DMS153 treated with DMSO at 0.1 percent for 48 hours (cell line): ENCODE measurements at regions not wholly inside any gene's neighbourhood (a gene's known extent, or its start where the extent isn't known, plus 50 kb on each side); places are given as distances from the start of the nearest gene placed in this dataset.

Experiments used
- DNase-seq: peaks from one replicate; lab custom pipeline; 2025; ENCODE audit not compliant: unreplicated experiment; lab: John Stamatoyannopoulos, UW

GRCh38 chr2:150166313-150167051, 321.0 kb downstream of the RND3 start:
- DNase-seq: no peak

GRCh38 chr2:150165988-150166312, 321.5 kb downstream of the RND3 start:
- DNase-seq: no peak

GRCh38 chr2:150165442-150165841, 322.0 kb downstream of the RND3 start:
- no peak for DNase-seq

DNA sequence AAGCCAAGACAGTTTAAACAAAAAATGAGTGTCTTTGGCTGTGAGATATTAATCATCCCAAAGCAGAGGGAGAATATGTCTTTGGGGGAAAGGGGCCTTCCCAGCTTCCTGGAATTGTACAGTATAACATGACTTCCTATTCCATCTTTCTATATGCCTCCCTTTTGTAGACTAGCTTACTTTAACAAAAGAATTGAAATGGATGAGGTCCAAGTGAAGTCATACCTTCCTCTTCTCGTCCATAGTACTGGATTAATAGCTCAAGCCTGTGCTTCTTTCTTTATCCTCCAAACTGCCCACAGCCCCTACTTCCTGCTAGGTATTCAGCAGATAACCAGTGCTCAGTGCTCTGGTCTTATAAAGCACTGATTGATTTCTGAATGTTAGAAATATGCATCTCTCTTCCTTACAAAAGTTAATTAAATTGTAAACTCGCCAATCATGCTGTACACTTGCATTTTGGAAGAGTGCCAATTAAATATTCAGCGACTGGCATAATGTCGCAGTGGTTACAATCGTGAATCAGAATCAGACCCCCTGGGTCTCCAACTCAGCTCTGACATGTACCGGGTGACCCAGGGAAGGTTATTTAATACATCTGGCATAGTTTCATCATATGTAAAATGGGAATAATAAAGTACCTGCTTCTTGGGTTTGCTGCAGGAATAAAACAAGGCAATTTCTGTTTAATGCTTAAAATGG, 325.1 kb downstream of the RND3 start:
- no peak for DNase-seq

DNA sequence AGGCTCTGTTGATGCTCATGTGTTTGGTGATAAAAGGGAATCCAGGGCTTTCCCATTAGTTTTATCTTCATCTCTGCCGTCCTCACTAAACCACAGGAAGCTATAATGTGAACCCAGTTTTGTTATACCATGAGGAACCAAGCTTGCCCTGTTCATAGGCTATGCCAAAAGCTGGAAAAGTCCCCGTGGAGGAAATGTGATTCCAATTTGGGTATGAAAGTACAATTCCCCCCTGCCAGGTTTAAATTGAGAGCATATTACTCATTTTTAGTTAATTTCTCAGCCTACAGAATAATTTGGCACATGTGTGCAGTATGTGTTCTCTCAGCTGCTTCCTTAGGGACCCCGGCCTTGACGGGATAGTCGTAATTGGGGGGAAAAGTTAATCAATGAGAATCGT, 327.4 kb downstream of the RND3 start:
- no peak for DNase-seq

- no peak for DNase-seq
Observed at GRCh38 chr2:150159300-150159699, 328.2 kb downstream of the RND3 start.

DNA sequence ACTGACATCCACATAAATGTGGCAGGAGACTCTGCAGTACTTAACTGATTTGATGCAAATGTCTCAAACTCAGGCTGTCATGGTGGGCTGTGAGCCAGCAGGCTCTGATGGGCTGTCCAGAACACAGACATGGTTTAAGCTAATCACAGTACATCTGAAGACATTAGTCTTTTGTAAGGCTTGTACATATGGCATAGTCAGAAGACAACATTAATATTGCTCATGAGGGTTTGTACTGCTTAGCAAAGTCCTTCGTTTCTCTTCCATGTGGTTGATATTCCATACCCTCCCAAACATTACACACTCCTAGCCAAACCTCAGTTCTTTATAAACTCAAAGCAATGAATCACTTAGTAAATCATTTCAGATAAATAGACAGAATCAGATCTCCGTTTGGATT, 330.6 kb downstream of the RND3 start:
- no peak for DNase-seq

- no peak for DNase-seq
Observed at GRCh38 chr2:150156415-150156814, 331.1 kb downstream of the RND3 start.

- DNase-seq: no peak
Observed at GRCh38 chr2:150154308-150154797, 333.1 kb downstream of the RND3 start.

DNA sequence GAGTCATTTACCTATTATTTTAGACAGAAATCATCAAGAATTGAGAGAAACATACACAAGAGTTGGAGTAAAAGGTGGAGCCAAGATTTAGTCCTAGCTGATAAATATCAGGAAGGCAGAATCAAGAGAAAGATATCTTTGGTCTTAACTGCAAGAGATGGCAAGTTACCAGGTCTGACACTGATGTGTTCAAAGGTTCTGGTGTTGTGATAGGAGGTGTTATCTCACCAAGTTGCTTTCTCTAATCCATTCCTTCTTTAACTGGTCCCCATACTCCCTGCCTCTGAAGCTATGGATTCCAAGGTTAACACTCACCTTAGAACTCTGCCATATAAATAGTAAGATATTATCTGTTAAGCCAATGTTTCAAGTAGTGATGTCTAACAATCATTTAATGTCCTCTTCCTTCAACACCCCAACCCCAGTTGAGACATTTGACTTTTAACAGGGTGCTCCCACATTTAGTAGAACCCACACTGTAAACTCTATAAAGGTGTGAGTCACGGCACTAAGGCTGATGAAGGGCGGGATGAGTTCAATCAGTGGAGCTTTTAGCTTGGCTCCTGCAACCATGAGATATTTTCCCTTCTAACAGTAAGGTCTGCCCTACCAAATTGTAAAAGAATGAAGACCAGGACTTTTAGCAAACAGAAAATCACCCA, 333.7 kb downstream of the RND3 start:
- no peak for DNase-seq

DNA sequence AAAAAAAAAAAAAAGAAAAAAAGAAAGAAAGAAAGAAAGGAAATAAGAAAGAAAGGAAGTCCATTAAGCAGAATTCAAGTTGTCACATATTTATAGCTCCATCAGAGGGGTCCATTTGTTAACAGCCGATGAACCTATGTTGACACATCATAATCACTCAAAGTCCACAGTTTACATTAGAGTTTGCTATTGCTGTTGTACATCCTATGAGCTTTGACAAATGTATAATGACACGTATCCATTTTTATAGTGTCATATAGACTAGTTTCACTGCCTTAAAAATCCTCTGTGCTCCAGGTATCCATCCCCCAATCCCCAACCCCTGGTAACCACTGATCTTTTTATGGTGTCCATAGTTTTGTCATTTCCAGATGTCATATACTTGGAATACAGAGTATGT, 335.2 kb downstream of the RND3 start:
- no peak for DNase-seq

DNA sequence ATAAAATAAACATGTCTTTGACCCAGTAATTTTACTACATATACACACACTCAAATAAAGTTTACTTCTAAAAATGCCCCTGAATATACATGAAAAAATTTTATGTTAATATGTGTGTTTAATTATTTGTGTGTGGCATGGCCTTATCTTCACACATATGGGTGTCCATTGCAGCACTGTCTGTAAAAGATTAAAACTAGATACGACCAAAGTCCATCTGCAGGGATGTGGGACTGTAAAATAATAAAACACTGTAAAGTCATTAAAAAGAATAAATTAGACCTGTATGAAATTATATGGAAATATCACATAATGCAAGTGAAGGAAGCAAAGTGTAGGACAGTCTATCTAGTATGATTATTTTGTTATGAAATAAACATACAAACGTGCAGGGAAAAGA, 337.3 kb downstream of the RND3 start:
- no peak for DNase-seq

DNA sequence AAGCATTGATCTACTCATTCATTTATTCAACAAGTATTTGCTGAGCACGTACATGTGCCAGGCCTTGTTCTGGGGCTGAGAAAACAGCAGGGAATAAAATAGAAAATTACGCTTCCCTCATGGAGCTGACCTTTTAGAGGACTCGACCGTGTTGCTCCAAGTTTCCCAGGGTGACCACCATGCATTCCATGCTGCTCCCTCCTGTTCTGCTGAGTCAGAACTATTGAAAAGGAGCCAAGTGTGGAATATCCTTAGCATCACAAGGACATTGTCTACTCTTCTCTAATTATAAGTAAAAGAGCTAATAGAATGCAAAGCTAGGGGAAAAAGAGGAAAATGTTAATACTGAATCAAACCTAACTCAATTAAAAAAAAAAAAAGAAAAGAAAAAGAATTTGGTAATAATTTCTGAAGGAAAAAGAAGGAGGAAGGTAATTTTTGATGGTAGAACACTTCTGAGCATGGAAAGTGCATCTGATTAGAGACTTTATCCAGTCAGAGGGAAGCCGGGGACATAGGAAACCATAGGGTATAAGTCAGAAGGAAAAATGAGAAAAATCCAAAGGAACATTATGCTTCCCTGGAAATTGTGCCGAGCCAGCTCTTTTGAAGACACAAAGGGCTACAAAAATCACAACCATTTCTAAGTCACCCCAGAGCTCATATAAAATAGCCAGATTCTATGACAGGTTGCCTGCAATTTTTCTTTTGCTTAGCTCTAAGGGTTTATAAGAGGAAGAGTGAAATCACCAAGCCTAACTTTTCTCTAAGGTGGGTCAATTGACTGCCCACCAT, 339.4 kb downstream of the RND3 start:
- no peak for DNase-seq

DNA sequence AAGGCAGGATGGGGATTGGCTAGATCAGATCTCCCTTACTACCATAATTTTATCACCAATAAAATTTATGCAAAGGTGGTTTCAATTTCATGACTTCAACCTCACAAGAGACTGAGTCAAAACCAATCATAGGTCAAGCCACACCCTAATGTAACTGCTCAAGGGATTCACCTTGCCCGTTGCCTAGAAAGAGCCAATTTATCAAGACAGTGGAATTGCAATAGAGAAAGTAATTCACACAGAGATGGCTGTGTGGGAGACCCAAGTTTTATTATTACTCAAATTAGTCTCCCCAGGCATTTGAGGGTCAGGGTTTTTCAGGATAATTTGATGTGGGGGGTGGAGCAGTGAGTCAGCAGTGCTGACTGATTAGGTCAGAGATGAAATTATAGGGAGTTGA, 340.6 kb downstream of the RND3 start:
- no peak for DNase-seq

DNA sequence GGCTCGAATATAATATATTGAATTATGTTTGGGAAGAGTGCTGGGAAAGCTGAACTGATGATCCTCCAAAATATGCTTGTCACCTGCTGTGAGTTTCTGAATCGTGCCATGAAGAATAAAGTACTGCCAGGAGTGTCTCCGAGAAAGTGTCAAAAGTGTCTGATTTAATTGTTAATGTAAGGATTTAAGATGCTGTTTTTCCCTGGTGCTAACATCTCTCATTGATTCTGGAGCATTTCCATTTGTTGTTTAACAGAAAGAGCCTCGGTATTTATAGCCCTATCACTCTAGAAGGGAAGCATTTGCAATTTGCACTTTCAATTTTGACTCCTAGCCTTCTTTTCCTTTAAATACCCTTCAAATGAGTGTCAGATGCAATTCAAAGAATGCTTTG, 342.2 kb downstream of the RND3 start:
- DNase-seq: no peak

DNA sequence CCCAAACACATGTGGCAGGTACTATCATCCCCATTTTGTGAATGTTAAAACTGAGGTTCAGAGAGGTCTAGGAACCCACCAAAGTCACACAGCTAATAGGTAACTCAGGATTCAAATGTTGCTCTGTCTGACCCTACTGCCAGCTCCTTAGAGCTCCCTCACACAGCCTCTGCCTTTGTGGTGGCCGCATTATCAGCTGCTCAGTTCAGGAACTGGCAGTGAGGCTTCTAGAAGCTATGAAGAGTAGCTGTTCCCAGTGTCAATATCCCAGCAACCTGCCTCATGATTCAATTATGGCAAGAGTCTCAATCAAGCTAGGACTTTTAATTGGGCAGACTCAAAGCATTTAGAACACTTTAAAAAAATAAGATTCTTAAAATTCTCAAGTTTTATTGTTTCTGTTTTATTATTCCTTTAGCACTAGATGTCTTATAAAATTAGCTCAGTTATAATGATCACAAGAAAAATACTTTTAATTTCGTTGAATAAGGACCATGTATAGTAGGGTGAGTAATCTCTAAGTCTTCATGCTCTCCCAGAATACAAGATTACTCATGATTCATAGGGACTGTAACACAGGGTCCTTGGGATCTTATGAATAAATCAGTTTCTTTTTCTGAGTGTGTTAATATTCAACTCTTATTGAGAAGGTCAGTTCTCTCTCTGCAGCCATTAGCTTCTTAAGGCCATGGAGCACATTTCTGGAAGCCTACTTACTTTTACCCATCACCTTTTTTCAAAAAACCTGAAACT, 342.7 kb downstream of the RND3 start:
- no peak for DNase-seq

DNA sequence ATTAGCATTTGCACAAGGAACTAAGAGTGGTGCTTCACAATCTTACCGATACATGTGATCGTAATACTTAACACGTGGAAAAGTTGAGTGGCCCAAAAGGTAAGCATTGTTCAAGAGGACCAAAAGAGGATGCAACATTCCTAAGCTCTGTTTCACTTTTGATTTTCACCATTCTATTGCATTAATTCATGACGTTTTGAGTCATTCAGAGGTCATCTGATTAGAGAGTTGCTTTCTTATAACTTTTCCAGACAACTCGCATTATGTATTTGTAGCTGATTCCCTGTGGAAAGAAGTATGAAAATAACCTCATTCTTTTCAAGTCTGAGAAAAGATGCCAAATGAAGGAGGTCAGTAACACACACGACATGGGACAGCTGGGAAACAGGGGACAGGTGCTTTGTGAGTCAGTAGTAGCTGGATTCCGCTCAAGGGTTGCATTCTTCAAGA, 344.4 kb downstream of the RND3 start:
- DNase-seq: no peak

GRCh38 chr2:150142561-150142960, 344.9 kb downstream of the RND3 start:
- no peak for DNase-seq

GRCh38 chr2:150141226-150142001, 346.1 kb downstream of the RND3 start:
- no peak for DNase-seq

- DNase-seq: no peak
Observed at GRCh38 chr2:150140777-150141176, 346.7 kb downstream of the RND3 start.
